ENCODE measurements at regions not wholly inside any gene's neighbourhood (a gene's known extent, or its start where the extent isn't known, plus 50 kb on each side); places are given as distances from the start of the nearest gene placed in this dataset.

GRCh38 chr10:43884501-43885105, 235.9 kb upstream of the ZNF32 start:
- no peak for DNase-seq (ENCODE audit: low read depth)
- TF ChIP-seq, protein P1, sequence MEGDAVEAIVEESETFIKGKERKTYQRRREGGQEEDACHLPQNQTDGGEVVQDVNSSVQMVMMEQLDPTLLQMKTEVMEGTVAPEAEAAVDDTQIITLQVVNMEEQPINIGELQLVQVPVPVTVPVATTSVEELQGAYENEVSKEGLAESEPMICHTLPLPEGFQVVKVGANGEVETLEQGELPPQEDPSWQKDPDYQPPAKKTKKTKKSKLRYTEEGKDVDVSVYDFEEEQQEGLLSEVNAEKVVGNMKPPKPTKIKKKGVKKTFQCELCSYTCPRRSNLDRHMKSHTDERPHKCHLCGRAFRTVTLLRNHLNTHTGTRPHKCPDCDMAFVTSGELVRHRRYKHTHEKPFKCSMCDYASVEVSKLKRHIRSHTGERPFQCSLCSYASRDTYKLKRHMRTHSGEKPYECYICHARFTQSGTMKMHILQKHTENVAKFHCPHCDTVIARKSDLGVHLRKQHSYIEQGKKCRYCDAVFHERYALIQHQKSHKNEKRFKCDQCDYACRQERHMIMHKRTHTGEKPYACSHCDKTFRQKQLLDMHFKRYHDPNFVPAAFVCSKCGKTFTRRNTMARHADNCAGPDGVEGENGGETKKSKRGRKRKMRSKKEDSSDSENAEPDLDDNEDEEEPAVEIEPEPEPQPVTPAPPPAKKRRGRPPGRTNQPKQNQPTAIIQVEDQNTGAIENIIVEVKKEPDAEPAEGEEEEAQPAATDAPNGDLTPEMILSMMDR (IDR thresholded peaks at IDR 0.05; ENCODE audit: control insufficient read depth, insufficient read depth, low read depth, low read length, missing control alignments) = no peak
- H3K4me3 ChIP-seq (ENCODE audit: control insufficient read depth, low read depth, low read length) = no peak overlapping the region

- H3K4me3 ChIP-seq (ENCODE audit: control insufficient read depth, low read depth, low read length) = no peak overlapping the region
- TF ChIP-seq, protein P1 (IDR thresholded peaks at IDR 0.05; ENCODE audit: control insufficient read depth, insufficient read depth, low read depth, low read length, missing control alignments) = no peak
- no peak for DNase-seq (ENCODE audit: low read depth)
Measured at GRCh38 chr10:43882711-43883110, 234.0 kb upstream of the ZNF32 start.

DNA sequence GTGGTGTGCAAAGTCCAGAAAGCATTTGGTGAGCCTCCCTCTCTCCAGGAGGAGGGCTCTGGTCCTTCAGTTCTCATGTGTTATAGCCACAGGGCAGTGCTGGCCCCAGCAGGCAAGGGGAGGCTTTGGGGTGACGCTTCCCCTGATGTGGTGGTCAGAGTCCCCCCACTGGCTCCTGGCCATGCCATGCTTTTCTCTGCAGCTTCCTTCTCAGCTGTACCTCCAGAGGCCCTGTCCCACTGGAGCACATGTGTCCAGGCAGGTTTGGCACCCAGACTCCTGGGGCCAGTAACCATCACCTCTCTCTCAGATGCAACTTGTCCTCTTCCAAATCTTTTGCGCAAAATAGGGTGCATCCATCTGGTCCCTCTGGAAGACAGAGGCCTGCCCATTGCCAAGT, 233.0 kb upstream of the ZNF32 start:
- H3K4me3 ChIP-seq (ENCODE audit: control insufficient read depth, low read depth, low read length) = no peak overlapping the region
- DNase-seq (ENCODE audit: low read depth) = no peak
- TF ChIP-seq, protein P1 (IDR thresholded peaks at IDR 0.05; ENCODE audit: control insufficient read depth, insufficient read depth, low read depth, low read length, missing control alignments) = no peak

DNA sequence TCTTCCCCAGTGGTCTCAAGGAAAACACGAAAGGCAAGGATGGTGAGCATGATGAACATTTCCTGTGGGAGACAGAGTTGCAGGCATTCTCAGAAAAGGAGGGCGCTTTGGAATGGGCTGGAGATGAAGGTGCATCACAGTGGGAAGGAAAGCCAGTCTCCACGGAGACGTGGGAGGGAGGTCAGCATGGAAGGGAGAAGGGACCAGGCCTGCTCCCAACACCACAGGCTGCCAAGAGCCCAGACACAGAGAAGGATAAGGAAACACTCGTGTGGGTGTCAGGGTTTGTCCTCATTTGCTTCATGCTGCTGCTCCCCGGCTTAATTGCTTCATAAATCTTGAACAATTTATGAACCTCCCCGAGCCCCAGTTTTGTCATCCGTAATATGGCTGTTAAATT, 231.5 kb upstream of the ZNF32 start:
- DNase-seq (ENCODE audit: low read depth) = no peak
- no peak overlapping the region for H3K4me3 ChIP-seq (ENCODE audit: control insufficient read depth, low read depth, low read length)
- TF ChIP-seq, protein P1 (IDR thresholded peaks at IDR 0.05; ENCODE audit: control insufficient read depth, insufficient read depth, low read depth, low read length, missing control alignments) = no peak

- no peak overlapping the region for H3K4me3 ChIP-seq (ENCODE audit: control insufficient read depth, low read depth, low read length)
- no peak for DNase-seq (ENCODE audit: low read depth)
- TF ChIP-seq, protein P1 (IDR thresholded peaks at IDR 0.05; ENCODE audit: control insufficient read depth, insufficient read depth, low read depth, low read length, missing control alignments) = no peak
Measured at GRCh38 chr10:43879742-43880141, 231.1 kb upstream of the ZNF32 start.

- DNase-seq (ENCODE audit: low read depth) = no peak
- no peak overlapping the region for H3K4me3 ChIP-seq (ENCODE audit: control insufficient read depth, low read depth, low read length)
- TF ChIP-seq, protein P1 (IDR thresholded peaks at IDR 0.05; ENCODE audit: control insufficient read depth, insufficient read depth, low read depth, low read length, missing control alignments) = no peak
Measured at GRCh38 chr10:43879162-43879561, 230.5 kb upstream of the ZNF32 start.

DNA sequence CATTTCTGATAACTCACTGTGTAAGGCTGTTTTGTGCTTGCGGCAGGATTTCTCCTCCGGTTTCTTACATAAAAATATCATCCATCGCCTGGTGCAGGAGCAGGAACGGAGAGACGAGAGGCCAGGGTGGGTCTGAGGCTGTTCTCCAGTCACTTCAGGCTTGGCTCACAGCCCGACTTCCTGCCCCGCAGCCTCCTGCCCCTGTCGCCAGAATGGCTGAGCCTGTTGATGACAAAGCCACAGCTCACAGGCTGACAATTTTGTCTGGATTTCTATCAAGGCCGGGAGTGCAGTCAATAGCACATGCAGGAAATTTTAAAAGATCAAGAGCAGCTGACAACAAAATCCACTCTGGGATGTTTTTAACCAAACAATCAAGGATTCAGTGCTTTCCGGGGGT, 229.7 kb upstream of the ZNF32 start:
- H3K4me3 ChIP-seq (ENCODE audit: control insufficient read depth, low read depth, low read length) = no peak overlapping the region
- DNase-seq (ENCODE audit: low read depth) = no peak
- TF ChIP-seq, protein P1 (IDR thresholded peaks at IDR 0.05; ENCODE audit: control insufficient read depth, insufficient read depth, low read depth, low read length, missing control alignments) = no peak
